WTC11 (cell line): ENCODE measurements at regions not wholly inside any gene's neighbourhood (a gene's known extent, or its start where the extent isn't known, plus 50 kb on each side); places are given as distances from the start of the nearest gene placed in this dataset.

ENCODE experiments used
- ATAC-seq: fragments of 200-7000 bp; cut with Tn5 transposase; 2 replicates; pipeline ENCODE4 v1.10.0; 2021; ENCODE audit warnings: mild to moderate bottlenecking, moderate library complexity
- CTCF ChIA-PET: fragments of 300-600 bp; sonication (Branson Sonifier 250); formaldehyde crosslinking; loops from one replicate; lab custom pipeline; 2021; ENCODE audit warnings: antibody characterized with exemption; lab: Charles Lee
- POLR2A ChIA-PET: fragments of 350-600 bp; sonication (Branson Sonifier 250); formaldehyde crosslinking; loops from one replicate; lab custom pipeline; 2021; ENCODE audit warnings: antibody characterized with exemption; lab: Charles Lee
- DNase-seq: peaks from one replicate; pipeline ENCODE4 v3.0.0; 2021; ENCODE audit warnings: low spot score
- H3K27ac Mint-ChIP-seq: 2 replicates; pipeline ENCODE4 v1.8.0; 2021; ENCODE audit warnings: mixed read lengths
- H3K27me3 Mint-ChIP-seq: 2 replicates; pipeline ENCODE4 v1.8.0; 2021; ENCODE audit warnings: low read depth, mild to moderate bottlenecking, moderate library complexity, mixed read lengths
- H3K36me3 Mint-ChIP-seq: 2 replicates; pipeline ENCODE4 v1.8.0; 2021; ENCODE audit warnings: mixed read lengths
- H3K4me1 Mint-ChIP-seq: 2 replicates; pipeline ENCODE4 v1.8.0; 2022; ENCODE audit warnings: mixed read lengths
- H3K4me3 Mint-ChIP-seq: 2 replicates; pipeline ENCODE4 v1.8.0; 2021; ENCODE audit warnings: mild to moderate bottlenecking, moderate library complexity, mixed read lengths
- H3K9me3 Mint-ChIP-seq: 2 replicates; pipeline ENCODE4 v1.8.0; 2021; ENCODE audit warnings: mixed read lengths
- ATF2 ChIP-seq: sonication (generic); formaldehyde crosslinking; IDR thresholded peaks from 2 replicates; pipeline ENCODE4 v1.8.1; 2022; ENCODE audit warnings: low read depth, missing genetic modification reagents, borderline replicate concordance
- ATF6 ChIP-seq: sonication (generic); formaldehyde crosslinking; IDR thresholded peaks from 2 replicates; pipeline ENCODE4 v1.8.1; 2023; ENCODE audit warnings: mild to moderate bottlenecking, missing genetic modification reagents
- CREB1 ChIP-seq: sonication (generic); formaldehyde crosslinking; IDR thresholded peaks from 2 replicates; pipeline ENCODE4 v1.8.0; 2023; ENCODE audit warnings: mild to moderate bottlenecking, missing genetic modification reagents
- CTCF ChIP-seq: fragments of 200-600 bp; IDR thresholded peaks from 2 replicates; pipeline ENCODE4 v1.8.0; 2022; ENCODE audit warnings: antibody characterized with exemption
- E2F1 ChIP-seq: sonication (generic); formaldehyde crosslinking; IDR thresholded peaks from 2 replicates; pipeline ENCODE4 v1.8.0; 2022; ENCODE audit warnings: mild to moderate bottlenecking, missing genetic modification reagents
- E2F4 ChIP-seq: sonication (generic); formaldehyde crosslinking; IDR thresholded peaks from 2 replicates; pipeline ENCODE4 v1.8.1; 2022; ENCODE audit warnings: low read depth, mild to moderate bottlenecking, moderate library complexity, missing genetic modification reagents, borderline replicate concordance
- ELF4 ChIP-seq: sonication (generic); formaldehyde crosslinking; IDR thresholded peaks from 2 replicates; pipeline ENCODE4 v1.8.1; 2022; ENCODE audit warnings: low read depth, mild to moderate bottlenecking, moderate library complexity, missing genetic modification reagents
- FOXK1 ChIP-seq: sonication (generic); formaldehyde crosslinking; IDR thresholded peaks from 2 replicates; pipeline ENCODE4 v1.8.0; 2022; ENCODE audit warnings: mild to moderate bottlenecking, moderate library complexity, missing genetic modification reagents
- FOXP1 ChIP-seq: sonication (generic); formaldehyde crosslinking; IDR thresholded peaks from 2 replicates; pipeline ENCODE4 v1.8.0; 2022; ENCODE audit warnings: missing genetic modification reagents, mild to moderate bottlenecking, moderate library complexity, borderline replicate concordance
- KAT7 ChIP-seq: sonication (generic); formaldehyde crosslinking; IDR thresholded peaks from 2 replicates; pipeline ENCODE4 v1.8.1; 2023; ENCODE audit warnings: missing genetic modification reagents, mild to moderate bottlenecking, borderline replicate concordance
- STAT6 ChIP-seq: sonication (generic); formaldehyde crosslinking; conservative IDR thresholded peaks from 2 replicates; pipeline ENCODE4 v1.8.1; 2023; ENCODE audit warnings: mild to moderate bottlenecking, low read depth, missing genetic modification reagents, moderate library complexity
- TCF7 ChIP-seq: sonication (generic); formaldehyde crosslinking; IDR thresholded peaks from 2 replicates; pipeline ENCODE4 v1.8.0; 2022; ENCODE audit warnings: mild to moderate bottlenecking, low read depth, missing genetic modification reagents, moderate library complexity
- TEAD1 ChIP-seq: sonication (generic); formaldehyde crosslinking; IDR thresholded peaks from 2 replicates; pipeline ENCODE4 v1.8.0; 2022; ENCODE audit warnings: mild to moderate bottlenecking, missing genetic modification reagents
- ZNF263 ChIP-seq: sonication (generic); formaldehyde crosslinking; IDR thresholded peaks from 2 replicates; pipeline ENCODE4 v1.8.1; 2022; ENCODE audit warnings: low read depth, mild to moderate bottlenecking, moderate library complexity, missing genetic modification reagents
- ZNF416 ChIP-seq: fragments of 250-450 bp; sonication (Bioruptor Pico); IDR thresholded peaks from 2 replicates; pipeline ENCODE4 v1.9.0; 2021; ENCODE audit warnings: mild to moderate bottlenecking, inconsistent platforms
- ZNF532 ChIP-seq: fragments of 250-450 bp; sonication (Bioruptor Pico); IDR thresholded peaks from 2 replicates; pipeline ENCODE4 v1.9.0; 2021; ENCODE audit warnings: mild to moderate bottlenecking, borderline replicate concordance

GRCh38 chr11:115958089-115959000 is 454.1 kb upstream of the CADM1 start:
- H3K27ac Mint-ChIP-seq, result no peak overlapping the region
- no peak for TF ChIP-seq ELF4 (CRISPR knock-in tag)
- no peak for TF ChIP-seq E2F1
- no peak for TF ChIP-seq FOXP1 (CRISPR knock-in tag)
- TF ChIP-seq ATF2, result no peak
- TF ChIP-seq ZNF416 (CRISPR knock-in tag), result no peak
- TF ChIP-seq ATF6, result no peak
- TF ChIP-seq CTCF, result no peak
- no peak for TF ChIP-seq ZNF263 (CRISPR knock-in tag)
- no peak for TF ChIP-seq TCF7 (CRISPR knock-in tag)
- no peak for TF ChIP-seq CREB1
- TF ChIP-seq ZNF532, result no peak
- TF ChIP-seq KAT7 (CRISPR knock-in tag), result no peak
- no peak for TF ChIP-seq TEAD1 (CRISPR knock-in tag)
- no peak for TF ChIP-seq STAT6 (CRISPR knock-in tag)
- TF ChIP-seq E2F4 (CRISPR knock-in tag), result no peak
- TF ChIP-seq FOXK1 (CRISPR knock-in tag), result no peak
- POLR2A ChIA-PET, result no interaction called here
- no peak overlapping the region for H3K4me3 Mint-ChIP-seq
- DNase-seq (peak; percentile 19), ATAC-seq (peak; percentile 72)
- peaks cover 31% of the 10 kb centered on the region for H3K4me1 Mint-ChIP-seq
- CTCF ChIA-PET, result interaction anchor here (0.5 to 1.2 kb wide), 5 partner anchors 17 to 468 kb away, joined by 3 to 5 read pairs (median 3); no protein-coding TSS in a partner anchor
- H3K27me3 Mint-ChIP-seq, result peaks cover 21% of the 10 kb centered on the region
- H3K9me3 Mint-ChIP-seq, result no peaks in the 10 kb centered on the region
- H3K36me3 Mint-ChIP-seq, result no peaks in the 10 kb centered on the region
